ENCODE measurements at regions not wholly inside any gene's neighbourhood (a gene's known extent, or its start where the extent isn't known, plus 50 kb on each side); places are given as distances from the start of the nearest gene placed in this dataset.

- TF ChIP-seq, protein P1, sequence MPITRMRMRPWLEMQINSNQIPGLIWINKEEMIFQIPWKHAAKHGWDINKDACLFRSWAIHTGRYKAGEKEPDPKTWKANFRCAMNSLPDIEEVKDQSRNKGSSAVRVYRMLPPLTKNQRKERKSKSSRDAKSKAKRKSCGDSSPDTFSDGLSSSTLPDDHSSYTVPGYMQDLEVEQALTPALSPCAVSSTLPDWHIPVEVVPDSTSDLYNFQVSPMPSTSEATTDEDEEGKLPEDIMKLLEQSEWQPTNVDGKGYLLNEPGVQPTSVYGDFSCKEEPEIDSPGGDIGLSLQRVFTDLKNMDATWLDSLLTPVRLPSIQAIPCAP (CRISPR knock-in tag; IDR thresholded peaks at IDR 0.05) = no peak
- TF ChIP-seq, protein P2, sequence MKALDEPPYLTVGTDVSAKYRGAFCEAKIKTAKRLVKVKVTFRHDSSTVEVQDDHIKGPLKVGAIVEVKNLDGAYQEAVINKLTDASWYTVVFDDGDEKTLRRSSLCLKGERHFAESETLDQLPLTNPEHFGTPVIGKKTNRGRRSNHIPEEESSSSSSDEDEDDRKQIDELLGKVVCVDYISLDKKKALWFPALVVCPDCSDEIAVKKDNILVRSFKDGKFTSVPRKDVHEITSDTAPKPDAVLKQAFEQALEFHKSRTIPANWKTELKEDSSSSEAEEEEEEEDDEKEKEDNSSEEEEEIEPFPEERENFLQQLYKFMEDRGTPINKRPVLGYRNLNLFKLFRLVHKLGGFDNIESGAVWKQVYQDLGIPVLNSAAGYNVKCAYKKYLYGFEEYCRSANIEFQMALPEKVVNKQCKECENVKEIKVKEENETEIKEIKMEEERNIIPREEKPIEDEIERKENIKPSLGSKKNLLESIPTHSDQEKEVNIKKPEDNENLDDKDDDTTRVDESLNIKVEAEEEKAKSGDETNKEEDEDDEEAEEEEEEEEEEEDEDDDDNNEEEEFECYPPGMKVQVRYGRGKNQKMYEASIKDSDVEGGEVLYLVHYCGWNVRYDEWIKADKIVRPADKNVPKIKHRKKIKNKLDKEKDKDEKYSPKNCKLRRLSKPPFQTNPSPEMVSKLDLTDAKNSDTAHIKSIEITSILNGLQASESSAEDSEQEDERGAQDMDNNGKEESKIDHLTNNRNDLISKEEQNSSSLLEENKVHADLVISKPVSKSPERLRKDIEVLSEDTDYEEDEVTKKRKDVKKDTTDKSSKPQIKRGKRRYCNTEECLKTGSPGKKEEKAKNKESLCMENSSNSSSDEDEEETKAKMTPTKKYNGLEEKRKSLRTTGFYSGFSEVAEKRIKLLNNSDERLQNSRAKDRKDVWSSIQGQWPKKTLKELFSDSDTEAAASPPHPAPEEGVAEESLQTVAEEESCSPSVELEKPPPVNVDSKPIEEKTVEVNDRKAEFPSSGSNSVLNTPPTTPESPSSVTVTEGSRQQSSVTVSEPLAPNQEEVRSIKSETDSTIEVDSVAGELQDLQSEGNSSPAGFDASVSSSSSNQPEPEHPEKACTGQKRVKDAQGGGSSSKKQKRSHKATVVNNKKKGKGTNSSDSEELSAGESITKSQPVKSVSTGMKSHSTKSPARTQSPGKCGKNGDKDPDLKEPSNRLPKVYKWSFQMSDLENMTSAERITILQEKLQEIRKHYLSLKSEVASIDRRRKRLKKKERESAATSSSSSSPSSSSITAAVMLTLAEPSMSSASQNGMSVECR (CRISPR knock-in tag; IDR thresholded peaks at IDR 0.05; ENCODE audit: borderline replicate concordance) = no peak
- TF ChIP-seq TP53 (CRISPR knock-in tag; IDR thresholded peaks at IDR 0.05) = no peak
- no peak for TF ChIP-seq CTCF (IDR thresholded peaks at IDR 0.05)
- no peak for TF ChIP-seq JUN (CRISPR knock-in tag; IDR thresholded peaks at IDR 0.05)
- TF ChIP-seq NR1H2 (CRISPR knock-in tag; IDR thresholded peaks at IDR 0.05) = no peak
- TF ChIP-seq USF2 (CRISPR knock-in tag; IDR thresholded peaks at IDR 0.05) = no peak
- TF ChIP-seq ZBTB21 (CRISPR knock-in tag; IDR thresholded peaks at IDR 0.05; ENCODE audit: borderline replicate concordance) = no peak
These were observed 88.7 kb upstream of the TMEFF2 start for GRCh38 chr2:192283450-192283849.

Measured in WTC11 (cell line).